GM21576 (cell line): ENCODE measurements at regions not wholly inside any gene's neighbourhood (a gene's known extent, or its start where the extent isn't known, plus 50 kb on each side); places are given as distances from the start of the nearest gene placed in this dataset.

Experiments
- ATAC-seq: cut with Tn5 transposase; IDR thresholded peaks from one replicate; pipeline ENCODE4 v1.9.1; 2021; ENCODE audit warnings: mild to moderate bottlenecking, moderate library complexity; ENCODE audit not compliant: unreplicated experiment

GRCh38 chr4:65865489-65865888, 195.2 kb upstream of the EPHA5 start:
- ATAC-seq: no peak

- ATAC-seq: no peak
These were observed 191.7 kb upstream of the EPHA5 start for GRCh38 chr4:65861993-65862392.

- ATAC-seq: no peak
These were observed 175.0 kb upstream of the EPHA5 start for GRCh38 chr4:65845199-65845773.

GRCh38 chr4:65839164-65839931, 169.1 kb upstream of the EPHA5 start:
- no peak for ATAC-seq

GRCh38 chr4:65834707-65835106, 164.4 kb upstream of the EPHA5 start:
- no peak for ATAC-seq

GRCh38 chr4:65831828-65832227, 161.5 kb upstream of the EPHA5 start:
- no peak for ATAC-seq

- ATAC-seq: no peak
These were observed 154.9 kb upstream of the EPHA5 start for GRCh38 chr4:65825116-65825753.

- no peak for ATAC-seq
These were observed 148.9 kb upstream of the EPHA5 start for GRCh38 chr4:65819192-65819591.

GRCh38 chr4:65805936-65806335, 135.6 kb upstream of the EPHA5 start:
- no peak for ATAC-seq

GRCh38 chr4:65799513-65799912, 129.2 kb upstream of the EPHA5 start:
- ATAC-seq: no peak

- ATAC-seq: no peak
These were observed 128.3 kb upstream of the EPHA5 start for GRCh38 chr4:65798498-65799127.

- ATAC-seq: no peak
These were observed 121.6 kb upstream of the EPHA5 start for GRCh38 chr4:65791812-65792308.

- no peak for ATAC-seq
These were observed 121.0 kb upstream of the EPHA5 start for GRCh38 chr4:65791111-65791811.

GRCh38 chr4:65789805-65790204, 119.5 kb upstream of the EPHA5 start:
- no peak for ATAC-seq

- no peak for ATAC-seq
These were observed 119.1 kb upstream of the EPHA5 start for GRCh38 chr4:65789341-65789740.

- ATAC-seq: no peak
These were observed 107.0 kb upstream of the EPHA5 start for GRCh38 chr4:65777270-65777669.

GRCh38 chr4:65773636-65774035, 103.3 kb upstream of the EPHA5 start:
- no peak for ATAC-seq

GRCh38 chr4:65747386-65747785, 77.1 kb upstream of the EPHA5 start:
- ATAC-seq: no peak

GRCh38 chr4:65738134-65738533, 67.8 kb upstream of the EPHA5 start:
- ATAC-seq: no peak

GRCh38 chr4:65737672-65738071, 67.4 kb upstream of the EPHA5 start:
- ATAC-seq: no peak

- ATAC-seq: no peak
These were observed 54.7 kb upstream of the EPHA5 start for GRCh38 chr4:65724973-65725372.
